ENCODE measurements at regions not wholly inside any gene's neighbourhood (a gene's known extent, or its start where the extent isn't known, plus 50 kb on each side); places are given as distances from the start of the nearest gene placed in this dataset.

GRCh38 chr7:153445641-153446040, 606.6 kb upstream of the DPP6 start (continued):
- TF ChIP-seq ZFP30 (CRISPR knock-in tag; IDR thresholded peaks at IDR 0.05) = no peak

GRCh38 chr7:153446490-153446889, 605.7 kb upstream of the DPP6 start:
- ATAC-seq = no peak
- no peak for TF ChIP-seq TCF4 (CRISPR knock-in tag; IDR thresholded peaks at IDR 0.05; ENCODE audit: borderline replicate concordance)
- TF ChIP-seq TSHZ2 (CRISPR knock-in tag; IDR thresholded peaks at IDR 0.05) = no peak
- TF ChIP-seq ZNF565 (CRISPR knock-in tag; conservative IDR thresholded peaks at IDR 0.05; ENCODE audit: low read depth) = no peak
- no peak for TF ChIP-seq OSR1 (CRISPR knock-in tag; IDR thresholded peaks at IDR 0.05)
- TF ChIP-seq CREB5 (CRISPR knock-in tag; IDR thresholded peaks at IDR 0.05; ENCODE audit: low read depth) = no peak
- TF ChIP-seq ZC3H10 (CRISPR knock-in tag; IDR thresholded peaks at IDR 0.05) = no peak
- no peak for TF ChIP-seq CSDC2 (CRISPR knock-in tag; IDR thresholded peaks at IDR 0.05)
- TF ChIP-seq ZFP3 (CRISPR knock-in tag; IDR thresholded peaks at IDR 0.05) = no peak
- TF ChIP-seq ESRRG (CRISPR knock-in tag; IDR thresholded peaks at IDR 0.05) = no peak
- no peak for TF ChIP-seq GLIS3 (CRISPR knock-in tag; IDR thresholded peaks at IDR 0.05)
- no peak for TF ChIP-seq ZNF8 (CRISPR knock-in tag; IDR thresholded peaks at IDR 0.05)
- no peak for TF ChIP-seq CSRNP3 (CRISPR knock-in tag; IDR thresholded peaks at IDR 0.05)
- no peak for TF ChIP-seq ISL1 (CRISPR knock-in tag; IDR thresholded peaks at IDR 0.05)
- no peak for TF ChIP-seq ZNF70 (CRISPR knock-in tag; IDR thresholded peaks at IDR 0.05)
- TF ChIP-seq RARB (CRISPR knock-in tag; IDR thresholded peaks at IDR 0.05) = no peak
- no peak for TF ChIP-seq ZFP30 (CRISPR knock-in tag; IDR thresholded peaks at IDR 0.05)
- TF ChIP-seq TOX (CRISPR knock-in tag; IDR thresholded peaks at IDR 0.05; ENCODE audit: borderline replicate concordance) = no peak

GRCh38 chr7:153447011-153447410, 605.2 kb upstream of the DPP6 start:
- ATAC-seq = no peak
- TF ChIP-seq PATZ1 (CRISPR knock-in tag; IDR thresholded peaks at IDR 0.05; ENCODE audit: borderline replicate concordance) (no peak), ZNF8 (CRISPR knock-in tag; IDR thresholded peaks at IDR 0.05) (no peak), BACH2 (CRISPR knock-in tag; IDR thresholded peaks at IDR 0.05; ENCODE audit: borderline replicate concordance) (no peak), SNAI2 (CRISPR knock-in tag; IDR thresholded peaks at IDR 0.05) (no peak), ISL1 (CRISPR knock-in tag; IDR thresholded peaks at IDR 0.05) (no peak), CSDC2 (CRISPR knock-in tag; IDR thresholded peaks at IDR 0.05) (no peak), TCF4 (CRISPR knock-in tag; IDR thresholded peaks at IDR 0.05; ENCODE audit: borderline replicate concordance) (no peak), CREB5 (CRISPR knock-in tag; IDR thresholded peaks at IDR 0.05; ENCODE audit: low read depth) (no peak), ZFP3 (CRISPR knock-in tag; IDR thresholded peaks at IDR 0.05) (no peak), TSHZ2 (CRISPR knock-in tag; IDR thresholded peaks at IDR 0.05) (no peak), POU6F1 (CRISPR knock-in tag; IDR thresholded peaks at IDR 0.05; ENCODE audit: borderline replicate concordance, low read depth) (no peak)

Measured in SK-N-SH treated with all-trans-retinoic acid at 6 μM for 48 hours (cell line).